Activated CD8-positive, alpha-beta T cell treated with anti-CD3 and anti-CD28 coated beads, Interleukin-2, amount 10 ng/mL, durations not matched to agents 7 days and 5 days (primary cell): ENCODE measurements at regions not wholly inside any gene's neighbourhood (a gene's known extent, or its start where the extent isn't known, plus 50 kb on each side); places are given as distances from the start of the nearest gene placed in this dataset.

Experiments
- ATAC-seq: fragments of 150-1000 bp; cut with Tn5 transposase; one replicate; pipeline ENCODE4 v1.10.0; 2021; ENCODE audit warnings: moderate library complexity
- CTCF ChIA-PET: fragments of 350-600 bp; sonication (Branson Sonifier 250); formaldehyde crosslinking; loops from one replicate; lab custom pipeline; 2021; ENCODE audit warnings: antibody characterized with exemption; lab: Charles Lee
- POLR2A ChIA-PET: fragments of 350-600 bp; sonication (Branson Sonifier 250); formaldehyde crosslinking; loops from one replicate; lab custom pipeline; 2021; ENCODE audit warnings: antibody characterized with exemption; lab: Charles Lee
- DNase-seq: peaks from one replicate; pipeline ENCODE4 v3.0.0-alpha.2; 2020
- H3K27ac Mint-ChIP-seq: one replicate; pipeline ENCODE4 v1.8.0; 2021; ENCODE audit warnings: mild to moderate bottlenecking, mixed read lengths
- H3K27me3 Mint-ChIP-seq: one replicate; pipeline ENCODE4 v1.8.0; 2021; ENCODE audit warnings: low read depth, mixed read lengths
- H3K36me3 Mint-ChIP-seq: one replicate; pipeline ENCODE4 v1.8.0; 2021; ENCODE audit warnings: low read depth, mixed read lengths
- H3K4me1 Mint-ChIP-seq: one replicate; pipeline ENCODE4 v1.8.0; 2021; ENCODE audit warnings: low read depth, mixed read lengths
- H3K4me3 Mint-ChIP-seq: one replicate; pipeline ENCODE4 v1.8.0; 2021; ENCODE audit warnings: mild to moderate bottlenecking, mixed read lengths
- H3K9me3 Mint-ChIP-seq: one replicate; pipeline ENCODE4 v1.8.0; 2022; ENCODE audit warnings: mixed read lengths; ENCODE audit not compliant: insufficient read depth

DNA sequence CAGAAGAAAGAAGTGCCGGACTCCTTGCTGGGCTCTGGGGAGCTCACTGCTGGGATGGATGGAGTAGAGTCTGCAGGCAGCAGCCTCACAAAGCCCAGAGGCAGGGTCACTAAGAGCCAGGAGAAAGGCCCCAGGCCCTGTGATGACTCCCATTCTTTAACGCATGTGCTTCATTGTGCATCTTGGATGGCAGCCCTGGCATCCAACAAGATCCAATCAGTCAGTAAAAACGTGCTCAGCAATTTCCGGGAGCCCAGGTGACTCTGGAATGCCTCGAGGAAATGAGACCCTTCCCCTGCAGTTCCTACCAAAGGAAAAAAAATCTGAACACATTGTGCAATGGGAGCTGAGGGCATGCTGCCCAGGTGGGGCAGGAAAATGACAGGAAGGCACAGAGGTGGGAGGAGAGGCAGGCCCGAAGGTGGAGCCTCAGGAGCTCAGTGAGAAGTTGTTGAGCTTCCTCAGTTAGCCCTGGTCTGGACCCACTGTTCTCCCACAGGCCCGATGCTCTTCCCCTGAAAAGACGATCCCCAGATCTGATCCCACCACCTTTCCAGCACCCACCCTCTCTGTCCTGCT lies 60.7 kb upstream of the TMEM72 start:
- no peaks in the 10 kb centered on the region for H3K27me3 Mint-ChIP-seq
- H3K36me3 Mint-ChIP-seq: no peaks in the 10 kb centered on the region
- no peak overlapping the region for H3K4me3 Mint-ChIP-seq
- ATAC-seq: no peak
- no peaks in the 10 kb centered on the region for H3K9me3 Mint-ChIP-seq
- DNase-seq: no peak
- ChIA-PET CTCF (no interaction called here), POLR2A (no interaction called here)
- no peaks in the 10 kb centered on the region for H3K4me1 Mint-ChIP-seq
- no peak overlapping the region for H3K27ac Mint-ChIP-seq

DNA sequence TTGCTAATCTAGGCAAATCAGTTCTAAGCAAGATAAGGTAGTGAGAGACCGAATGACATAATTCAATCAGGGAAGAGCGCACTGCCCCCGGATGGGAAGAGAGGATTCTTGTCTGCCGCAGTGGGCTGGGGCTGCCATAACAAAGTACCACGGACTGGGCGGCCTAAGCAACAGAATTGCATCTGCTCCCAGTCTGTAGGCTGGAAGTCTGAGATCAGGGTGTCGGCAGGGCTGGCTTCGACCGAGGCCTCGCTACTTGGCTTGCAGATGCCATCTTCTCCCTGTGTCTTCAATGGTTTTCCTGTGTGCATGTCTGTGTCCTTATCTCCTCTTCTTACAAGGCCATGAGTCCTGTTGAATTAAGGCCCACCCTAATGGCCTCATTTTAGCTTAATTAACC lies 59.7 kb upstream of the TMEM72 start:
- H3K4me1 Mint-ChIP-seq: no peaks in the 10 kb centered on the region
- DNase-seq (no peak), ATAC-seq (no peak)
- H3K4me3 Mint-ChIP-seq: no peak overlapping the region
- CTCF ChIA-PET: no interaction called here
- no peak overlapping the region for H3K27ac Mint-ChIP-seq
- no peaks in the 10 kb centered on the region for H3K9me3 Mint-ChIP-seq
- POLR2A ChIA-PET: no interaction called here
- no peaks in the 10 kb centered on the region for H3K27me3 Mint-ChIP-seq
- H3K36me3 Mint-ChIP-seq: no peaks in the 10 kb centered on the region

DNA sequence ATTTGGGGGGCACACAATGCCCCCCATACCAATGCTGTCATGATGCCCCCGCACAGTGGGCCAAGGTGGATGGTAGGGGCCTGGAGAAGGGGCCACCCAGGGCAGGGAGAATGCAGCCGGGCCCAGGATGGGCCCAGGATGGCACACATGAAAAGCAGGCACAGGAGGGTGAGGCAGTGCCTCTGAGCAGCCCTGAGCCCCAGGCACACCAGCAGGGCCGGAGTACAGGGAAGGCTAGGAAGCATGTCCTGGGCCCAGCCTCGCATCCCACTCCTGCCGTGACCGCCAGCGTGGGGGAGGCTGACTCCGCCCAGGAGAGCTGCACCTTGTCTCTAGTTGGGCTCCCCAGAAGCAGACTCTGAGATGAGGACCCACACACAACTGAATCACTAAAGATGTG lies 59.3 kb upstream of the TMEM72 start:
- no peak overlapping the region for H3K27ac Mint-ChIP-seq
- no peaks in the 10 kb centered on the region for H3K9me3 Mint-ChIP-seq
- no peaks in the 10 kb centered on the region for H3K27me3 Mint-ChIP-seq
- ChIA-PET CTCF (no interaction called here), POLR2A (no interaction called here)
- H3K36me3 Mint-ChIP-seq: no peaks in the 10 kb centered on the region
- no peak overlapping the region for H3K4me3 Mint-ChIP-seq
- DNase-seq: no peak
- no peaks in the 10 kb centered on the region for H3K4me1 Mint-ChIP-seq
- no peak for ATAC-seq

- H3K27ac Mint-ChIP-seq: no peak overlapping the region
These were observed 57.9 kb upstream of the TMEM72 start for GRCh38 chr10:44853148-44853734.

GRCh38 chr10:44853796-44854195 lies 57.3 kb upstream of the TMEM72 start:
- H3K9me3 Mint-ChIP-seq: no peaks in the 10 kb centered on the region
- CTCF ChIA-PET: no interaction called here

More at GRCh38 chr10:44853148-44853734, 57.9 kb upstream of the TMEM72 start:
- H3K9me3 Mint-ChIP-seq: no peaks in the 10 kb centered on the region
- H3K4me1 Mint-ChIP-seq: no peaks in the 10 kb centered on the region
- H3K27me3 Mint-ChIP-seq: no peaks in the 10 kb centered on the region
- no peaks in the 10 kb centered on the region for H3K36me3 Mint-ChIP-seq
- no peak for DNase-seq
- ChIA-PET POLR2A (no interaction called here), CTCF (no interaction called here)
- ATAC-seq: no peak
- H3K4me3 Mint-ChIP-seq: no peak overlapping the region

DNA sequence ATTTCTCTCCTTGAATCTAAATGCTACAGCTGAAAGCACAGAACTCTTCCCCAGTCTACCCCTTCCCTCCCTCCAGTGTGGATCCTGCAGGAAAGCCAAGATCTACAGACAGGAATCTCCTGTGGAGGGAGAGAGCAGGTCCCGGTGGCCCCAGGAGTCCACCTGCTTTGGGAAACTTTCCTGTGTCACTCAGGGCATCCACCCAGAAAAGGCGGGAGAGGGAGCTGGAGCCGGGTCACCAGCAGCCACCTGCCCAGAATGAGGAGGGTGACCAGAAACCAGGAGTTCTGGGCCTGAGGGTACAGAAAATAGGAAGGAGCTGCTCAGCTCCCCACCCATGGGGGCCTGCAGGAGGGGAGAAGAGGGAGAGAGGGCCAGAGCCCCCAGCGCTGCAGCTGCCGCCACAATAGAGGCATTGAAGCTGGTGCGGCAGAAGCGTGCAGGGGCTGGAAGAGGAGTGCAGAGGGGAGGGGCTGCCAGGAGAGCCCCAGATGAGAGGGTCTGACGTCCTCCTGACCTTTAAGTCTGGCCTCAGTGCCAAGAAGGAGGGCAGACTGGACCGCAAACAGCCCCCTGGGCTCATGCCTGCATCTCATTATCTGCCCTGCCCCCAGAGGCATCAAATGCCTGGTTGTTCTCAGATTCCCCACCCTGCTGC lies 56.3 kb upstream of the TMEM72 start:
- H3K4me1 Mint-ChIP-seq: no peaks in the 10 kb centered on the region
- H3K4me3 Mint-ChIP-seq: no peak overlapping the region
- H3K36me3 Mint-ChIP-seq: no peaks in the 10 kb centered on the region
- H3K27ac Mint-ChIP-seq: no peak overlapping the region
- DNase-seq (no peak), ATAC-seq (no peak)
- no peaks in the 10 kb centered on the region for H3K27me3 Mint-ChIP-seq
- POLR2A ChIA-PET: no interaction called here
- H3K9me3 Mint-ChIP-seq: no peaks in the 10 kb centered on the region
- CTCF ChIA-PET: interaction anchor here (1.4 kb wide), 1 partner anchor 9 kb away, joined by 4 read pairs; no protein-coding TSS in a partner anchor

More at GRCh38 chr10:44853796-44854195, 57.3 kb upstream of the TMEM72 start:
- no peaks in the 10 kb centered on the region for H3K27me3 Mint-ChIP-seq
- ATAC-seq (no peak), DNase-seq (no peak)
- POLR2A ChIA-PET: no interaction called here
- H3K4me3 Mint-ChIP-seq: no peak overlapping the region
- no peak overlapping the region for H3K27ac Mint-ChIP-seq
- no peaks in the 10 kb centered on the region for H3K4me1 Mint-ChIP-seq
- H3K36me3 Mint-ChIP-seq: no peaks in the 10 kb centered on the region

DNA sequence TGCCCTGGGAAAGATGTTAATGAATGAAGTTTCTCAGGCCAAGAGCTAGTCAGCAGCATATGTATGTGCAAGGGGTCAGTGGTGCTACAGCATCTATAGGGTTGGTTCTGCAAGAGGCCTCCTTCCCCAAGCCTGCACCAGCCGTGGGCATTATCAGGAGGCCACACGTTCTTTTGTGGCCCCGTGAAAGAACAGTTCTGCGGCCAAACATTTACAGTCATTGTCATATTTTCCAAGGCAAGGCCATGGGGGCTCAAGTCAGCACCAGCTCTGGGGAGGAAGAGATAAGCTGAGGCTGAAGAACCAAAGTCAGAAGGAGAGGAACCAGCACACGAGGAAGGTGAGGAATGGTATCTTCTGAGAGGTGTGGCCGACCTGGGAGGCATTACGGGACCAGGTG lies 54.4 kb upstream of the TMEM72 start:
- Mint-ChIP-seq H3K27ac (no peak overlapping the region), H3K36me3 (no peaks in the 10 kb centered on the region), H3K4me3 (no peak overlapping the region), H3K4me1 (no peaks in the 10 kb centered on the region), H3K27me3 (peaks cover 3% of the 10 kb centered on the region), H3K9me3 (no peaks in the 10 kb centered on the region)
- DNase-seq (no peak), ATAC-seq (no peak)
- ChIA-PET CTCF (interaction anchor here (0.9 to 1.2 kb wide), 3 partner anchors 17 to 470 kb away, joined by 3 read pairs; no protein-coding TSS in a partner anchor), POLR2A (no interaction called here)

GRCh38 chr10:44857363-44858016 lies 53.6 kb upstream of the TMEM72 start:
- Mint-ChIP-seq H3K9me3 (no peaks in the 10 kb centered on the region), H3K4me1 (no peaks in the 10 kb centered on the region), H3K36me3 (no peaks in the 10 kb centered on the region), H3K27me3 (peaks cover 6% of the 10 kb centered on the region), H3K27ac (no peak overlapping the region), H3K4me3 (no peak overlapping the region)
- peak; percentile 66 for ATAC-seq
- peak; percentile 67 for DNase-seq
- ChIA-PET POLR2A (no interaction called here), CTCF (interaction anchor here (0.6 to 1.4 kb wide), 12 partner anchors 8 to 1187 kb away, joined by 3 to 4 read pairs (median 3); no protein-coding TSS in a partner anchor)

- H3K27ac Mint-ChIP-seq: no peak overlapping the region
- H3K27me3 Mint-ChIP-seq: peaks cover 9% of the 10 kb centered on the region
- ATAC-seq (no peak), DNase-seq (no peak)
- no peaks in the 10 kb centered on the region for H3K4me1 Mint-ChIP-seq
- H3K4me3 Mint-ChIP-seq: no peak overlapping the region
- CTCF ChIA-PET: interaction anchor here (0.7 to 1.4 kb wide), 8 partner anchors 9 to 1187 kb away, joined by 3 to 4 read pairs (median 3); no protein-coding TSS in a partner anchor
- POLR2A ChIA-PET: no interaction called here
- H3K36me3 Mint-ChIP-seq: no peaks in the 10 kb centered on the region
- no peaks in the 10 kb centered on the region for H3K9me3 Mint-ChIP-seq
These were observed 53.1 kb upstream of the TMEM72 start for GRCh38 chr10:44858017-44858371.

- CTCF ChIA-PET: interaction anchor here (1.0 to 1.4 kb wide), 2 partner anchors 17 to 376 kb away, joined by 3 to 4 read pairs; no protein-coding TSS in a partner anchor
- H3K36me3 Mint-ChIP-seq: no peaks in the 10 kb centered on the region
- ATAC-seq (no peak), DNase-seq (peak; percentile 13)
- no peaks in the 10 kb centered on the region for H3K9me3 Mint-ChIP-seq
- peaks cover 13% of the 10 kb centered on the region for H3K27me3 Mint-ChIP-seq
- H3K4me1 Mint-ChIP-seq: peaks cover 4% of the 10 kb centered on the region
- H3K4me3 Mint-ChIP-seq: no peak overlapping the region
- no peak overlapping the region for H3K27ac Mint-ChIP-seq
- POLR2A ChIA-PET: no interaction called here
These were observed 52.1 kb upstream of the TMEM72 start for GRCh38 chr10:44858988-44859387.

GRCh38 chr10:44859546-44860285 lies 51.4 kb upstream of the TMEM72 start:
- Mint-ChIP-seq H3K9me3 (no peaks in the 10 kb centered on the region), H3K36me3 (no peaks in the 10 kb centered on the region), H3K4me3 (no peak overlapping the region), H3K27ac (no peak overlapping the region), H3K4me1 (peaks cover 11% of the 10 kb centered on the region), H3K27me3 (peaks cover 15% of the 10 kb centered on the region)
- ChIA-PET POLR2A (no interaction called here), CTCF (no interaction called here)
- DNase-seq (no peak), ATAC-seq (no peak)
